Kidney (tissue), 13 donors: ENCODE measurements at regions not wholly inside any gene's neighbourhood (a gene's known extent, or its start where the extent isn't known, plus 50 kb on each side); places are given as distances from the start of the nearest gene placed in this dataset.

Source experiments
- DNase-seq, 5 donors: peaks; one replicate each; pipeline ENCODE4 v3.0.0-alpha.2; 2013 to 2020
- FAIRE-seq: peaks from 2 replicates; lab custom pipeline; 2012; peaks lifted over from hg19 to GRCh38; lab: Jason Lieb, UNC
- H3K27ac ChIP-seq, 2 donors: one replicate each; pipeline ENCODE4 v1.7.0; 2013; ENCODE audit warnings: low read depth in 2 of 2, low read length in 2 of 2, inconsistent platforms in 1 of 2
- H3K27me3 ChIP-seq: one replicate; pipeline ENCODE4 v1.7.1; 2013; ENCODE audit warnings: low read length, inconsistent platforms; ENCODE audit not compliant: control insufficient read depth, insufficient read depth
- H3K36me3 ChIP-seq, 3 donors: one replicate each; pipeline versions ENCODE4 v1.7.0 to v1.7.1; 2013; ENCODE audit warnings: low read length in 3 of 3, control low read depth in 1 of 3, inconsistent platforms in 1 of 3; ENCODE audit not compliant: insufficient read depth in 3 of 3, control insufficient read depth in 2 of 3
- H3K4me1 ChIP-seq, 3 donors: one replicate each; pipeline versions ENCODE4 v1.7.0 to v1.7.1; 2013; ENCODE audit warnings: low read length in 3 of 3, inconsistent platforms in 1 of 3, low read depth in 1 of 3; ENCODE audit not compliant: control insufficient read depth in 2 of 3, insufficient read depth in 2 of 3
- H3K4me3 ChIP-seq, 3 donors: one replicate each; pipeline versions ENCODE4 v1.7.0 to v1.8.1; 2013; ENCODE audit warnings: low read length in 3 of 3, control low read depth in 1 of 3, inconsistent platforms in 1 of 3
- H3K9ac ChIP-seq, 3 donors: one replicate each; pipeline versions ENCODE4 v1.7.0 to v1.7.1; 2013; ENCODE audit warnings: low read length in 3 of 3, control low read depth in 1 of 3, inconsistent platforms in 1 of 3
- H3K9me3 ChIP-seq, 3 donors: one replicate each; pipeline versions ENCODE4 v1.7.0 to v1.7.1; 2013; ENCODE audit warnings: low read length in 3 of 3, control low read depth in 1 of 3, inconsistent platforms in 1 of 3; ENCODE audit not compliant: control insufficient read depth in 2 of 3, insufficient read depth in 1 of 3
- intact Hi-C: fragments of 100-400 bp; cut with DNase I; formaldehyde crosslinking; loops from one replicate; pipeline ENCODE4 v1.11.1; 2022
- TF ChIP-seq, protein P1 (sequence below): IDR thresholded peaks from 3 replicates; pipeline ENCODE4 v1.5.1; 2012; ENCODE audit warnings: mild to moderate bottlenecking, moderate library complexity, borderline replicate concordance; ENCODE audit not compliant: insufficient read depth; ENCODE audit errors: extremely low read depth
- donor health status: control.
- donor health status: control.
- donor health status: control.
- donor health status: control.
- donor health status: control.
- donor health status: DM: yes; HTN: yes; CAD: no.
- donor health status: Normal renal cell carcinoma (clear cell type).

DNA sequence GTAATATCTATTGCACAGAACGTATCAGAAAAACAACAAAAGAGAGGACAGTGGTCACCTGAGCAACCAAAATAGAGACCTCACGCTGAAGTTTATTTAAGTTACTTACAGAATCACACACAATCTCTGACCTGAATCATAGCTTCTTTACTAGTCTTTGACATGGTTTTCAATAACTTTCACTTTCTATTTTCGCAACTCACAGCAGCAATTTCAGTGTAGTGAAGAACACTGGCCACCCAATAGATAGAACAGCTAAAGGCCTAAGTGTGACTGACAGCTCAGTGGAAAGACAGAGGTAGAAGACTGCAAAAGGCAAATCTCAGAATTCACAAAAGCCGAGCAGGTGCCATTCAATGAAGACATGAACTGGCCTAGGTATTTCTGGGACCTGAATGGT lies 435.6 kb upstream of the CHRM3 start:
- TF ChIP-seq, protein P1, sequence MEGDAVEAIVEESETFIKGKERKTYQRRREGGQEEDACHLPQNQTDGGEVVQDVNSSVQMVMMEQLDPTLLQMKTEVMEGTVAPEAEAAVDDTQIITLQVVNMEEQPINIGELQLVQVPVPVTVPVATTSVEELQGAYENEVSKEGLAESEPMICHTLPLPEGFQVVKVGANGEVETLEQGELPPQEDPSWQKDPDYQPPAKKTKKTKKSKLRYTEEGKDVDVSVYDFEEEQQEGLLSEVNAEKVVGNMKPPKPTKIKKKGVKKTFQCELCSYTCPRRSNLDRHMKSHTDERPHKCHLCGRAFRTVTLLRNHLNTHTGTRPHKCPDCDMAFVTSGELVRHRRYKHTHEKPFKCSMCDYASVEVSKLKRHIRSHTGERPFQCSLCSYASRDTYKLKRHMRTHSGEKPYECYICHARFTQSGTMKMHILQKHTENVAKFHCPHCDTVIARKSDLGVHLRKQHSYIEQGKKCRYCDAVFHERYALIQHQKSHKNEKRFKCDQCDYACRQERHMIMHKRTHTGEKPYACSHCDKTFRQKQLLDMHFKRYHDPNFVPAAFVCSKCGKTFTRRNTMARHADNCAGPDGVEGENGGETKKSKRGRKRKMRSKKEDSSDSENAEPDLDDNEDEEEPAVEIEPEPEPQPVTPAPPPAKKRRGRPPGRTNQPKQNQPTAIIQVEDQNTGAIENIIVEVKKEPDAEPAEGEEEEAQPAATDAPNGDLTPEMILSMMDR: no peak
- intact Hi-C loops: no loop called here
- no peaks in the 10 kb centered on the region for H3K9me3 ChIP-seq
- H3K9ac ChIP-seq: no peak overlapping the region
- DNase-seq: no peak
- no peak overlapping the region for H3K4me3 ChIP-seq
- no peaks in the 10 kb centered on the region for H3K36me3 ChIP-seq
- no peaks in the 10 kb centered on the region for H3K27me3 ChIP-seq
- no peaks in the 10 kb centered on the region for H3K4me1 ChIP-seq
- FAIRE-seq: no peak
- no peak overlapping the region for H3K27ac ChIP-seq

DNA sequence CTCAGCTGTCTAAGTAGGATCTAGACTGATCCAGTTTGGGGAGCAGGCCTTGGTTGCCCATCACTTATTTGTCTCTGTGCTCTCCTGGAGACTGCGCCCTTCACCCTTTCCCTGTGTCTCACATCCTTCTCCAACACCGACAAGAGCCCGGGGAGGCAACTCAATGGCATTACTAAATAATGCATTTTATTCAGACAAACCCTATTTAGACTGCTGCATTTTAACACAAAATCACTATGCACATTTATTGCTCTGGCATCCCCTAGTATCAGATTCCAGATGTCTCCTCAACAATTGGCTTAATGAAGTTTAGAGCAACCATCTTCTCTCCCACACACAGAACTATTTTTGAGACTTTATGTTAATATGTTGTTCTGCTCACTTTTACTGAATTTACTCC lies 436.4 kb upstream of the CHRM3 start:
- H3K4me3 ChIP-seq: no peak overlapping the region
- H3K27ac ChIP-seq: no peak overlapping the region
- no peaks in the 10 kb centered on the region for H3K27me3 ChIP-seq
- no peaks in the 10 kb centered on the region for H3K9me3 ChIP-seq
- FAIRE-seq (no peak), DNase-seq (no peak)
- intact Hi-C loops: no loop called here
- TF ChIP-seq, protein P1: no peak
- H3K36me3 ChIP-seq: no peaks in the 10 kb centered on the region
- H3K4me1 ChIP-seq: no peaks in the 10 kb centered on the region
- no peak overlapping the region for H3K9ac ChIP-seq

DNA sequence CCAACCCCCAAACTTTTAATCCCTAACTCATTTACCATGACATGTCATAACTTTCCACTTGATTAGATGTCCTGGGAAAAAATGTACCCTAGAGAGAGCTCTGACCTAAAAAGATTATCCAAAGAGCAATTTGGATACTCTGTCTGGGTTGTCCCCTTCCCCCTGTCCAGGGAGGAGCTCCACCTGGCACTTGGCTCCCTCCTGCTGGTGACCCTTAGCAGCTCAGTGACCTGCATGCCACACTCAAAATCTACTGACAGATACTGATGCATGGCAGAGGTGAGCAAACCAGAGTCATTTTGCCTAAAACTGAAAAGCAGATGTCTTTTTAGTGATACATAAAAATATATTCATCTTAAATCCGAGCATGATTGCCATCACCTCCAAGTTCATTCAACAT lies 442.3 kb upstream of the CHRM3 start:
- TF ChIP-seq, protein P1: no peak
- intact Hi-C loops: no loop called here
- no peak overlapping the region for H3K27ac ChIP-seq
- H3K4me1 ChIP-seq: no peaks in the 10 kb centered on the region
- H3K9ac ChIP-seq: no peak overlapping the region
- H3K9me3 ChIP-seq: no peaks in the 10 kb centered on the region
- FAIRE-seq (no peak), DNase-seq (no peak)
- no peak overlapping the region for H3K4me3 ChIP-seq
- no peaks in the 10 kb centered on the region for H3K36me3 ChIP-seq
- H3K27me3 ChIP-seq: no peaks in the 10 kb centered on the region

- H3K36me3 ChIP-seq: no peaks in the 10 kb centered on the region
- H3K27me3 ChIP-seq: no peaks in the 10 kb centered on the region
- no peaks in the 10 kb centered on the region for H3K4me1 ChIP-seq
- DNase-seq (no peak), FAIRE-seq (no peak)
- H3K9ac ChIP-seq: no peak overlapping the region
- no peaks in the 10 kb centered on the region for H3K9me3 ChIP-seq
- TF ChIP-seq, protein P1: no peak
- H3K27ac ChIP-seq: no peak overlapping the region
- no peak overlapping the region for H3K4me3 ChIP-seq
- intact Hi-C loops: no loop called here
Measured at GRCh38 chr1:238927899-238928298, 458.5 kb upstream of the CHRM3 start.
